GM21576 (cell line): ENCODE measurements at regions not wholly inside any gene's neighbourhood (a gene's known extent, or its start where the extent isn't known, plus 50 kb on each side); places are given as distances from the start of the nearest gene placed in this dataset.

Source experiments
- ATAC-seq: cut with Tn5 transposase; IDR thresholded peaks from one replicate; pipeline ENCODE4 v1.9.1; 2021; ENCODE audit warnings: mild to moderate bottlenecking, moderate library complexity; ENCODE audit not compliant: unreplicated experiment

DNA sequence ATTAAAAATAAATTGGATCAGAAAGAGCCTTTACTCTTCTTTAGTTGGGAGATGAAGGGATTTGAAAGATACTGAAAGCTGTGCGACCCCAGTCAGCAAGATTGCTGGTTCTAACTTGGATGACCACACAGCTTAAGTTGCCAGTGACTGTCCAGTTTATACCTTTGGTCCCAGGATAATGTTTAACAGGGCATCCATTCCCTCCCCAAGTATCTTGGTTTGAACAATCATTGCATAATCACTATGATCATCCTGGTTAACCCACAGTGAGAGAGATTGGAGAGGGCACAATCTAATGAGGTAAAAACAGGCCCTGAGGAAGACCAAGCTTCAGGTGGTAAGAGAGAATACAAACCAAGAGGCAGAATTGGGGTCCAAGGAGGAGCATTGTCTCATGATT lies 798.3 kb downstream of the MAFB start:
- ATAC-seq = no peak

DNA sequence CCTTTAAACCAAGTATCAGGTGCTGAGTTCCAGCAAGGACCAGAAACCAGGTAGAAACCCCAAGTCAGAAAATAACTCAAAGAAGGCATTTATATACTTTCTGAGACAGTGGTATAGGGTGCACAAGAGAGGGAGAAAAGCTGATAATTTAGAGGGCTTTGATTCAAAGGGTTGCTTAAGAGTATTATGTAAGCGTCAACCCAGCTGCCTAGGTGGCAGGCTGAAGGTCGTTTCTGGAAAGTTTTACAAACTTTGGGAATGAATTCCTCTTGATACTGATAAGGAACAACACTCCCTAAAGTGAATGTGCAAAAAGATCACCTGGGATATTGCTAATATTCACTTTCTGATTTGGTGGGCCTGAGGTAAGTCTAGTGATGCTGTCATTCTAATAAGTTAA lies 800.7 kb downstream of the MAFB start:
- ATAC-seq = no peak

DNA sequence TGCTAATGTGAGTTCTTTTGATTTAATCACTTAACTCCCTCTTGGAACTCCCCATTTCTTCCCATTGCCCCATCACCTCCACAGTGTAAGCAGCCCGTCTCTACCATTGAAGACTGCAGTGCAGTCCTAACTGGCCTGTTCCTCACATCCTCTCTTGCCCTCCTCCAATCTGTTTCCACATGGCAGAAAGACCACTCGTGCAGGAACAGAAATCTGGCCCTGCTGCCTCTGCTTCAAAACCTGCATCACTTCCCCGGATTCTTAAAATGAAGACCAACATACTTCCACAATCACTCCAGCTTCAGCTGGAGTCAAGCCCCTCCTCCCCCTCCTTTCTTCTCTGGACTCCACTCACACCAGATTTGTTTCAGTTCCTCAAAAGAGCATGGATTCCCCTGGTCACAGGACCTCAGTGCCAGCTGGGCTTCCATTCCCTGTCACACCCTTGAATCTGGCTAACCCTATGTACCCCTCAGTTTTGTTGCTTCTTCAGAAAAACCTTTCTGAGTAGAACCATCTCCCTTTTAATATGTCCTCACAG lies 802.3 kb downstream of the MAFB start:
- no peak for ATAC-seq

DNA sequence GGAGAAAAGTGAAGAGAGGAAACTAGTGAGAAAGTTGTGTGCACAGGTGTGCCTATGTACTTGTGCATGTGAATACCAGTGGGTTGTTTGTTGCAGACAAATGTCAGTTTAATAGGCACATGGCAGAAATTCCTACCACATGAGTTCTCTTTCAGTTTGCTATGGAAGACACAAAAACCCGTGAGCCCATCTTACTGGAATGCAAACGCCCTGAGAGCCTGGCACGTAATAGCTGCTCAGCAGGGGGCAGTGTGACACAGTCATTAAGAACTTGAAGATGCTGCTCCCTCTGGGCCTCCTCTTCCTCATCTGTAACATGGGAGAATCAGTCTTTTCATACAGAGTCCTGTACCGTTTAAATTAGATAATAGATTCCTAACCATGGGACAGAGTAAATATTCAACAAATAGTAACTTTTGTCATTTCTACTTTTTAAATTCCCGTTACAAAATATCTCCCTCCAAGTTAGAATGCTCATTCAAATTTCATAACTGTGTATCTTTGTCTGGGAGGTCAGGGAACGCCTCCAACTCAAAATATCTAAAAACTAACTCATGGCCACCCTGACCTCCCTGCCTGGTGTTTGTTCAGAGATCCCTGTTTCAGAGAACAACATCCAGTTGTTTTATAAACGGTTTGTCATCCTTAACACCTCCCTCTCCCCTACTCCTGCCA lies 802.9 kb downstream of the MAFB start:
- no peak for ATAC-seq

DNA sequence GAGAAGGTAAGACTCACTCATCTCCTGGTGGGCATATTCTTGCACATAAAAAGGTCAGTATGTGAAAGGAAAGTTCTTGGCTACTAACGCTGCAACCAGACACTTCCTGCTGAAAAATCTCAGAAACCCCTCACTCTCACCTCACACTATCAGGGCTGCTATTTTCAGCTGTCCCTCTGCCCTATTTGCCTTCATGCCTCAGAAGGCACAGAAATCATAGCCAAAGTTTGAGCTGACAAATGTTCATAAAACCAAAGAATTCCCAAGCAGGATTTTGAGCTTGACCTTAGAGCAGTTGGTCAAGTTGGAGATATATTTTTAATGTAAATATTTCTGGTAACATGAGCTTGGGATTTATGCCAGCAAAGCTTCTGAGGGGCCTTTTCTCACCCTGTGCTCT lies 806.2 kb downstream of the MAFB start:
- ATAC-seq = no peak

DNA sequence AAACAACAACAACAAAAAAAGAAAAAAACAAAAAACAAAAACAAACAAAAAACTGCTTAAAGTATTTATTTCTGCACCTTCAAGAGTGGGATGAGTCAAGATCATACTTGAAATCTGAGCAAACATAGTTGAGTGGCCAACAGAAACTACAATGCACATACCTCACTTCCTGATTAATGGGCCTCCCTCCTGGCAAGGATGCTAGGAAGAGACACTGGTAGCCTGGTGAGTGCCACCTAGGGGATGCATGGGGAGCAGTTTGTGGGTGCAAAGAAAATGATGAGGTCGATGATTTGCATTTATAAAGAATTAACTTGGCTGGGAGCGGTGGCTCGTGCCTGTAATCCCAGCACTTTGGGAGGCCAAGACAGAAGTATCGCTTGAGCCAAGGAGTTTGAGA lies 808.1 kb downstream of the MAFB start:
- ATAC-seq = no peak

DNA sequence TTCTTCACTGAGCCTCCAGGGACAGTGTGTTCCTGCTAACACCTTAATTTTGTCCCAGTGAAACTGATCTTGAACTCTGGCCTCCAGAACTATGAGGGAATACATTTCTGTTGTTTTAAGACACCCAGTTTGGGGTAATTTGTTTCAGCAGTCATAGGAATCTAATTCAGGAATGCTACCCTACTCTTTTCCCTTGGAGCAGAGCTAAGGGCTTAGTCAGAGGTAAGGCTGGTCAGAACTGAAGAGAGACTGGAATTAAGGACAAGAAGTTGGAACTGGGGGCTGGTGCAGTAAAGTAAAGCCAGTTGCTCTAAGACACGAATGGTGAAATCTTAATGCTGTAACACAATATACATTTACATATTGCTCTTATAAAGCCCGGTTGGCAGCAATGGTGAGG lies 809.7 kb downstream of the MAFB start:
- no peak for ATAC-seq

DNA sequence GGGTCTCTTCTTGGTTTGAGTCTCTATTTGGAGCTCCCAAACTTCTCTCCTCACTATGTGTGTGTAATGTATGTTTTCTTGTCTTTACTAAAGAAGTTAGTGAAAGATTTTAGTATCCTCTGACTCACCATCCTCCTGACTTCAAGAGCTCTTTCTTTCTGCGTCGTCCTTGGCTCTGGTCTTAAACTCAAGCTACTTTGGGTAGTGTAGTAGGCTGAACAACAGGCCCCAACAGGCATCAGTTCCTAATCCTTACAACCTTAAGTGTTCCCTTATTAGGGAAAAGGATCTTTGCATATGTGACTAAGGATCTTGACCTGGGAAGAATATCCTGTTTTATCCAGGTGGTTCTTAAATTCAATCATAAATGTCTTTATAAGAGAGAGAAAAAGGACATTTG lies 810.2 kb downstream of the MAFB start:
- ATAC-seq = no peak

DNA sequence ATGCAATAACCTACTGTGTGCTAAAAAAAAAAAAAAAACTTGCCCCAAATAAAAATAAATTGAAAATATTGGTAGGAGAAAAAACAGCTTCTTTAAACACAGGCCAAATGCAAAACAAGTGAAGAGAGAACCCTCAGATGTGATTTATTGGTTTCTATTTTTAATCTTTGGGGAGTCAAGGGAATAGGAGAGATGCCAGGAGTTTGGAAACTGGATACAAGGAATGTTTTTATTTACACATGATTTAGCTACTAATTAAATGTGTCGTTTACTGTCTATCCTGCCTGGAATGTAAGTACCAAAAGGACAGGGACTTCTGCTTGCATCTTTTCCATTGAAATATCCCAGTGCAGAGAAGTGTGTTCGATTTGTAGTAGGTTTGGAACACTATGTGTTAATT lies 810.7 kb downstream of the MAFB start:
- ATAC-seq = no peak

DNA sequence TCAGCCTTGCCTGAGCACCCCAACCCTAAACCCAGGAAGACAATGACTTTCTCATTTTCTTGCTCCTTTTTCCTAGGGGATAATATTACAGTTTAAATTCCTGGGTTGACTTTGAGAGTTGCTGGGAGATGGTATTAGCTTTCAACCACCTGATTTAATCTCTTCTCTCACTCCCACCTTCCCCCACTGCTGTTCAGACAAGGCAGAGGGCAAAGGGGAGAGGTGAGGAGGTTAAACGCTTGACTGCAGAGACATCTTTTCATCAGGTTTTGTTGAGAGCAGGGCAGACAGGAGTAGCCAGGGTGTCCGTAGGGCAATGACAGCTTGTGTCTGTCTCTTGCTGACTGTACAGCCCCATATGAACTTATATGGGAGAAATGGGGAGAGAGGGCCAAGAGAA lies 811.2 kb downstream of the MAFB start:
- no peak for ATAC-seq

DNA sequence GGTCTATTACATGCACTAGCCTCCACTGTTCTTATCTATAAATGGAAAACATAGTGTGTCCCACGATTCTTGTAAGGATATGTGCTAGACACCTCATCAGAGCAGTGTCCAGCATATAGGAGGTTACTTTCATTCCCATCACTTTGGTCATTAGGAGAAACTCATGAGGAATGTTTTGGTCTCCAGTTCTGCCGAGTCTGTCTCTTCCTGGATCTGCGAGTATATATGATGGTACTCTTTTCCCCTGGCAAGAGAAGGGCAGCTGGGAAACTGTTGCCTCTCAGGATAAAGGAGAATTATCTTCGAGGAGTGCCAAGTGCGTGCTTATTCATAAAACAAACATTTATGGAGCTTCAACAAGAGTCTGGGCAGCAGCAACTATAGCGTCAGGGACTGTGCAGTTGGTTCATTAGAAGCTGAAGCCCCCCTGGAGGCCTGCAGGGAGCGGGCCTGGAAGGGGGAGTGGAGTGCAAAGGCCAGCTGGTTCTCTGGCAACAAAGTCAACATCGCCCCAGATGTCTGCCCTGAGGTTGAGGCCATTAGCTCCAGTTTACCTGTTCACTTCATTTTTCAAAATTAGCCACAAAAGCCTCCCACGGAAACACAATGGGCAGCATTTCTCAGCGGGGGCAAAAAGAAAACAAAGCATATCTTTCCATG lies 811.9 kb downstream of the MAFB start:
- ATAC-seq = no peak

DNA sequence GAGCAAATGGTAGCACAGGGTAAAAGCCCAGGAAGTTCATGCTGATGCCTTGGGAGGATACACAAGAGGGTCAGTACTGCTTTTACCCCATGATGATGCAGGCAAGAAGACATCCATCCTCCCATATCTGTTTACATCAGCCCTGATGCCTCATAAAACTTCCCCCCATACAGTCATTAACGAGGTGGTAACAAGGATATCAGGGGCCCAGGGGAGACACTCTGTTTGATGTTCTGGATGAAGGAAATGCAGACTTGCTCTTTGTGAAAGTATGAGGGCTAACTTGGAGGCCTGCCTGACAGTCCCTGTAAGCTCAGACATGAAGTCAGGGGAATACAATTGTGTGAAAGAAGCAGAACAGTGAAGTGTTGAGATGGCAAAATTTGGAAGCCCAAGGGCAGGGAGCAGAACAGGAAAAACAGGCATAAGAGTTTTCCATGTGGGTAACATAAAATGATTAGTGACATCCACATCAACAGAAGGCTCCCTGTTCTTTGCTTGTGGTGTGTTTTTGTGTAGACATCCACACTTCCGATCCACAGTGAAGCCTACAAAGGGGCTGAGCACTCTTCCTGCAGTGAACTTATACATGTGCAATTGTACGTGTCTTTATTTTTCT lies 813.4 kb downstream of the MAFB start:
- ATAC-seq = no peak

DNA sequence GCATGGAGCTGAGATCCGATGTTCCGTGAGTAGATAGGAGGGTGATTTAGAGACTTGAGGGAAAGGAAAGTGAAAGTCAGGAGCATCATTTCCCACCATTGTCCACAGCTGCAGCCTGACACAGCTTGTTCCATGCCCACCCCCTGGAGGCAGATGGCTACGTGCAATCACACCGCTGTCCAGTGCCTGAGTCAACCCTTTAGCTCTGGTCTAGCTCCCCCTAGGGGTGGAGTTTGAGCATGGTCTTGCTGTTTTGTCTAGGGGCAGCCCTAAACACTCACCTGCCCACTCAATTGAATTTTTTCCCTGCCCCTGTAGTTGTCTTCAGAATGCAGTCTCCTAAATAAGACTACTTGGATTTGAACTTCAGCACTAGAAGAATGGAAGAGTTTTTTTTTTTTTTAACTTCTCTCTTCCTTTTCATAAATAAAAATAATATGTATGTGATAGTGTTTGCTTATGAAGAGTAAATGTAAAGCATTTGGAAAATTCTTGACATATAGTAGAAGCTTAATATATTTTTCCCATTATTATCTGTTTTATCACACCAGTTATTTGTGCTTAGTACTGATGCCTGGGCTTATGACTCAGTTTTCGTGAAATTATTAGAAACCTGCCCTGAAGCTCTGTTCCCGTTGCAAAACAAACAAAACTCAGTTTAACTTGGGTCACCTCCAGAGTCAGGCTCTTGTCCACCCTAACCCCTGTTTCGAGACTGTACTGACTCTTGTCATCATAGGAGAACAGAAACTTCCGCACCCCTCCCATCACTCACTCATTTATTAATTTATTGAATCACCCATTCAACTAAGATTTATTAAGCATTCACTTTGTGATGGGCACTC lies 814.8 kb downstream of the MAFB start:
- peak; percentile 78 for ATAC-seq

DNA sequence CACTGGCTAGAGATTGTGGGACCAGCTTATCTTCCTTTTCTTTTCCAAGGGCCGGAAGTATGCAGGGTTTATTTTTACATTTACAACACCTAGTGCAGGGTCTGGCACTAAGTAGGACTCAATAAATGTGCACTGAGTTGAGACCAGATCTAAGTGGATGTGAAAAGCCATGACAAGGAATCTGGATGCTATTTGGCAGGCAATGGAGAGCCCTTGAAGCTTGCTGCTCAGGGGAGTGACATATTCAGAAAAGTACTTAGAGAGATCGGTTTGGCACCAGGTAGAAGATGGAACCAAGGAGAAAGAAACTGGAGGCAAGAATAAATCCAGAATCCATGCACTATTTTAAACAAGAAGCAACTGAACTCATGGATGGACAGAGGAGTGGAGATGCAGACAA lies 815.8 kb downstream of the MAFB start:
- no peak for ATAC-seq

DNA sequence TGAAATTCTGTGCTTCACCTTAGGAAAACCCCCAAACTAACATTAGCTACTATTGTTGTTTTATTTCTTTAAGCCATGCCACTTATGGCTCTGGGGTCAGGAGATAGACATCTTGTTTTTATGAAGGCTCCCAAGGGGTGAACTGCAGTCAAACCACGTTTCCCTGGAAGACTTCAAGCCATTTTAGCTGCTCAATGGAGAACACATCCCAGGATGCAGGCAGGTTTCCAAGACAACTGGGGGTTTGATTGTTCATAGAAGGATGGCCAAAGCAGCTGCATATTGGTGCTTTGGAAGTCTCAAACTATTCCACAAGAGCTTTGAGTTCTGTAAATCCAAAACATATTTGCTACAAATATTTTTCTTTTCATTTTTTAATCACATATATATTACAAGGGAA lies 818.0 kb downstream of the MAFB start:
- ATAC-seq = no peak

DNA sequence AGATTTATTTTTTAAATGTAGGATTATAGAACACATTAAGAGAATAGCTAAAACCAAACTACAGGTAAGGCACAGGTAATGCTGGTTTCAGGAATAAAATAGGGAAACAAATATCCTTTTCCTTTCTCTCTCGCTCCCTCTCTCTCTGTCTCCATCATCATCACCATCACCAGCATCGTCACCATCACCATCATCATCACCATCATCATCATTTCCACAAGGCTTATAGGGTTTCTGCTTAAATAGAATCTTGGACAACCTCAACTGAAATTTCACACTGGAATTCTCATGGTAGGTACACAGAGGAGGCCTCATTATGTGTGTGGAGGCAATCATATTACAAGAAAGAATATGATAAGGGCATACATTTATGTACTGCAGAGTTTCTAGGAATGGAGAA lies 823.6 kb downstream of the MAFB start:
- no peak for ATAC-seq

DNA sequence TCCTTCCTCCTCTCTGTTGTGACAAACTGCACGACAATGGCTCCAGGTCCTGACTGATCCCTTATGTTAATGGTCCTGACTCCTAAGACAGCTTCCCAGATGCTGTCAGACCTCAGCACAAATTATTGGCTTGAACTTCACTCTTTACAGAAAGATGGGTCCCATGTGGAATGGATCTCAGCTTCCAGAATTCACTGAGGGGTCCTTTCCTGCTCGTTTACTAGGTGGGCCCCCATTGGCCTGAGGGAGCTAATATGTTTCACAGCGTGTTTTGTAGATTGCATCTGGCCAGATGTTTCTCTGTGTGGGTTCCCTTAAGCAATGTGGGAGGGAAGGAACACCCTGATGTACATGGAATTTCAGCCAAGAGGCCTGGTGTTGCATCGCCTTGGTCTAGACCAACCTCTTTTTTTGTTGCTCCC lies 826.6 kb downstream of the MAFB start:
- ATAC-seq = no peak

DNA sequence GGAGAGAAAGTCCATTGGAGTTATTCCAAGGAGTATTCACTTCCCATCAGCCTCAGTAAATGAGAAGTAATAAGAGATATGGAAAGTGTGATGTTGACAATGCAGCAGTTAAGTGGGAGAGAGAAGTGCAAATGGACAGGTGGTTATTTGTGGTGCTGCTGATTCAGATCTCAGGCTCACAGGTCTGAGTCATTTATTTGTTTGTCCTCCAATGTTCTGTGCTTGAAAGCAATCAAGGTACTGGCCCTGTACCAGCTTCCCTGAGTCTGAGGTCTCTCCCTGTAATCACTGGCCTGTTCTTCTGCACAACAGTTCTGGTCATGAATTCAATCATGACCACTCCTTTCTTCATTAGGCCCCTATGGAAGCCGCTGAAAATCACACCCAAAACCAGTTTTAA lies 827.7 kb downstream of the MAFB start:
- ATAC-seq = no peak

DNA sequence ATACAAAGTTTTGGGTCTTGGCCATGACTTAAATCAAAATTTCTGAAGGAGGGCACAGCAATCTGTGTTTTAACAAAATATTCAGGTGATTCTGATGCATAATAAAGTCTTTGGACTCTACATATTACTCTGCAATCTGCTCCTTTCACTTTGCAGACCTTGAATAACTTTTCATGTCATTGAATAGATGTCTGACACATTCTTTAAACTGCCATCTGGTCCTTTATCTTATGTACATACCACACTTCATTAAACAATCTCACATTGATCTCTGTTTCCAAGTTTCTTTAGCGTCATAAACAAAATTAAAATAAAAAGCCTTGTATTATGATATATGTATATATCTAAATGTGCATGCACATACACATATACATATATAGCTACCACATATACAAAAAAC lies 831.2 kb downstream of the MAFB start:
- ATAC-seq = no peak

DNA sequence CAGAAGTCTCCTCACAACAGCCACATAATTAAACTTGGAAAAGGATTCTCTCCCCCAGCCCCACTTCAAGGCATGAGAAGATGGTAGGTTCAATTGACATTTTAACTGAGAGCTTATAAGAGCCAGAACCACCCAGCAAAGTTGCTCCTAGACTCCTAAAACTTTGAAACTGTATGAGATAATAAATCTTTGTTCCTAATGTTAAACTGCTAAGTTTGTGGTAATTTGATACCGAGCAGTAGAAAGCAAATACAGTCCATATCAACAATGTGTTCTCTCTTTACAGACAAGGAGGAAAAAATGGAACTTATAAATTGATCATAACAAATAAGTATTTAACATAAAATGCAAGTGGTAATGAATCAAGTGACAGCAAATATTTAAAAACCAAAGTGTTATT lies 831.8 kb downstream of the MAFB start:
- no peak for ATAC-seq

DNA sequence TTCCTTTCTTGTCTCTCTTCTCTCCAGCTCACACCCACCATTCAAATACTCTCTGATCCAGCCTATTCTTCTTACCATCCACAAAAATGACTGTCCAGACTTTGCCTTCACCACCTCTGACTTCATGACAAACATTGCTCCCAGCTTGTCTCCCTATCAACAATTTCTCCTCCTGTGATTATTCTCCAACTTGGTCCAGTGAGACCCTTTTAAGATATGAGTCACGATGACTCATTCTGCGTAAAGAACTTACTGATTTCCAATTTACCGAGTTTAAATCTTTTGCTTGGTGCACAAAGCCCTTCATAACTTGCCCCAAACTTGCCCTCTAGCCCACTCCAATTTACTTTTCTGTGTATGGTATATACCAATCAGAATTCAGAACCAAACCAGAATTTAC lies 833.2 kb downstream of the MAFB start:
- no peak for ATAC-seq
